ENCODE measurements at regions not wholly inside any gene's neighbourhood (a gene's known extent, or its start where the extent isn't known, plus 50 kb on each side); places are given as distances from the start of the nearest gene placed in this dataset.

DNA sequence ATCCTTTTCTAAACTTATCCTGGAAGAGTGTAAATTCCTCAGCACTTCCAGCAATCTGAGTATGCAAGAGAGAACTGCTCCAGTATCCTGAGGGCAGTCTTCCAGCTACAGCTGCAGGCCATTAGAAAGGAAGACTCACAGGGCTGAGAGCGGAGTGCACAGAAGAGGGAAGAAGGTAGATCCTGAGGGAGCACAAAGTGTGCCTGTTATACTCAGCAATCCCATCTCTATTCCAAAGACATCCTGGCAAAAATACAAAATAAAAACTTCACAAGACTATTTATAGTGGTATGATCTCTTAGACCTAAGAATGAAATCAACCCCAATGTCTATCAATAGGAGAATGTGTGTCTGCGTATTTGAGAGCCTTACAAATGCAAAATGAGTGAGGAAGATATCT lies 292.0 kb downstream of the ZIC1 start:
- TF ChIP-seq, protein P1, sequence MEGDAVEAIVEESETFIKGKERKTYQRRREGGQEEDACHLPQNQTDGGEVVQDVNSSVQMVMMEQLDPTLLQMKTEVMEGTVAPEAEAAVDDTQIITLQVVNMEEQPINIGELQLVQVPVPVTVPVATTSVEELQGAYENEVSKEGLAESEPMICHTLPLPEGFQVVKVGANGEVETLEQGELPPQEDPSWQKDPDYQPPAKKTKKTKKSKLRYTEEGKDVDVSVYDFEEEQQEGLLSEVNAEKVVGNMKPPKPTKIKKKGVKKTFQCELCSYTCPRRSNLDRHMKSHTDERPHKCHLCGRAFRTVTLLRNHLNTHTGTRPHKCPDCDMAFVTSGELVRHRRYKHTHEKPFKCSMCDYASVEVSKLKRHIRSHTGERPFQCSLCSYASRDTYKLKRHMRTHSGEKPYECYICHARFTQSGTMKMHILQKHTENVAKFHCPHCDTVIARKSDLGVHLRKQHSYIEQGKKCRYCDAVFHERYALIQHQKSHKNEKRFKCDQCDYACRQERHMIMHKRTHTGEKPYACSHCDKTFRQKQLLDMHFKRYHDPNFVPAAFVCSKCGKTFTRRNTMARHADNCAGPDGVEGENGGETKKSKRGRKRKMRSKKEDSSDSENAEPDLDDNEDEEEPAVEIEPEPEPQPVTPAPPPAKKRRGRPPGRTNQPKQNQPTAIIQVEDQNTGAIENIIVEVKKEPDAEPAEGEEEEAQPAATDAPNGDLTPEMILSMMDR (IDR thresholded peaks at IDR 0.05), result no peak
- TF ChIP-seq POLR2A (IDR thresholded peaks at IDR 0.05), result no peak
